ENCODE measurements at regions not wholly inside any gene's neighbourhood (a gene's known extent, or its start where the extent isn't known, plus 50 kb on each side); places are given as distances from the start of the nearest gene placed in this dataset.

GRCh38 chr2:10501451-10501961 lies 53.4 kb upstream of the ODC1 start:
- WGBS (ENCODE audit: insufficient coverage) = 79% methylated on average over 8 of the region's 9 CpGs
- no peak overlapping the region for H3K4me3 ChIP-seq (ENCODE audit: control insufficient read depth in 1 of 7, extremely low read depth in 1 of 7, insufficient read depth in 4 of 7, low read depth in 2 of 7, low read length in 6 of 7)
- no peaks in the 10 kb centered on the region for H3K4me1 ChIP-seq (ENCODE audit: control extremely low read depth in 1 of 4, control insufficient read depth in 4 of 4, insufficient read depth in 4 of 4, low read length in 3 of 4)
- ChIA-PET CTCF (no interaction called here), POLR2A (no interaction called here)
- peaks cover 0 to 21% (median 7%) of the 10 kb centered on the region in 5 experiments for H3K27me3 ChIP-seq (replicated peaks in 2 of 5; ENCODE audit: control insufficient read depth in 4 of 5, insufficient read depth in 5 of 5, low read length in 4 of 5)
- H3K27ac ChIP-seq (ENCODE audit: insufficient read depth in 1 of 2, low read depth in 1 of 2, low read length in 2 of 2, poor library complexity in 1 of 2, severe bottlenecking in 2 of 2) = no peak overlapping the region
- no peak for DNase-seq
- no peaks in the 10 kb centered on the region for H3K36me3 ChIP-seq (ENCODE audit: control insufficient read depth in 4 of 4, insufficient read depth in 4 of 4, low read length in 3 of 4)
- H3K9me3 ChIP-seq (ENCODE audit: control extremely low read depth in 1 of 5, control insufficient read depth in 4 of 5, insufficient read depth in 2 of 5, low read depth in 1 of 5, low read length in 4 of 5) = no peaks in the 10 kb centered on the region

DNA sequence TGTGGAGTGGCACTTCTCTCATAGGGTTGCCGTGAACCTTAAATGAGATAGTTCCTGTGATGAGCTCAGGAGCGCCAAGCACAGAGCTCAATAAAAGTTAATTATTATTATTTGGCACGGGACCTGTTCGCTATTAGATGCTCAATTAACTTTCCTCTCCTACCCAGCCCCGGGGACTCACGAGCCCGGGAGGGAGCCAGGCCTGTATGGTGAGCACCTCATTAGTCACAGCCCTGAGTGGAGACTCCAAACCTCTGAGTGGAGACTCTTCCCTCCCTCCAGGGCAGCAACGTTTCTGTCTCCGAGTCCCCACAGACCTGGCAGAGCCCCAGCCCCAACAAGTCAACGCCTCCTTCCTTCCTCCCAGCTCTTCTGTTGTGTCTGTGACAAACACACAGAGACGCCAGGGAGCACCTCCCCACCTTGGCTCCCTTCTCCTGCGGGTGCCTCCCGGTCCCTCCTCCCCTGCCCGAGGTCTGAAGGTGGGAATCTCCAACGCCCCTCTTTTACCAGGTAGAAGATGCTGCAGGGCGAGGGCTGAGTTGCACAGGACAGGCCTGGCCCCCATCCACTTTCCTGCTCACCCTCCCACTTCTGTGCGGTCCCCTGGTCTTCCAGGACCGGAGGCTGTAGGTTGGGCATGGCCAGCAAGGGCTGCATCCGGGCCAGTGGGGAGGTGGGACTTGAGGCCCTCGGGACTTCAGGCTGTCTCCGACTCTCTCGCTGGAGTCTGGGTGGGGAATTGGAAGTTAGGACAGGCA lies 52.7 kb upstream of the ODC1 start:
- Histone ChIP-seq H3K4me1 (ENCODE audit: control extremely low read depth in 1 of 4, control insufficient read depth in 4 of 4, insufficient read depth in 4 of 4, low read length in 3 of 4) (no peaks in the 10 kb centered on the region), H3K36me3 (ENCODE audit: control insufficient read depth in 4 of 4, insufficient read depth in 4 of 4, low read length in 3 of 4) (no peaks in the 10 kb centered on the region), H3K27me3 (replicated peaks in 2 of 5; ENCODE audit: control insufficient read depth in 4 of 5, insufficient read depth in 5 of 5, low read length in 4 of 5) (peaks cover 0 to 24% (median 7%) of the 10 kb centered on the region in 5 experiments), H3K27ac (ENCODE audit: insufficient read depth in 1 of 2, low read depth in 1 of 2, low read length in 2 of 2, poor library complexity in 1 of 2, severe bottlenecking in 2 of 2) (no peak overlapping the region), H3K4me3 (ENCODE audit: control insufficient read depth in 1 of 7, extremely low read depth in 1 of 7, insufficient read depth in 4 of 7, low read depth in 2 of 7, low read length in 6 of 7) (no peak overlapping the region), H3K9me3 (ENCODE audit: control extremely low read depth in 1 of 5, control insufficient read depth in 4 of 5, insufficient read depth in 2 of 5, low read depth in 1 of 5, low read length in 4 of 5) (no peaks in the 10 kb centered on the region)
- peak in 1 of 3 donors; percentile 21 for DNase-seq
- POLR2A ChIA-PET = no interaction called here
- CTCF ChIA-PET = no interaction called here
- 72% methylated on average over 20 of the region's 22 CpGs for WGBS (ENCODE audit: insufficient coverage)

- no peak for DNase-seq
- WGBS (ENCODE audit: insufficient coverage) = 87% methylated on average over 14 of the region's 16 CpGs
- H3K36me3 ChIP-seq (ENCODE audit: control insufficient read depth in 4 of 4, insufficient read depth in 4 of 4, low read length in 3 of 4) = no peaks in the 10 kb centered on the region
- H3K27me3 ChIP-seq (replicated peaks in 2 of 5; ENCODE audit: control insufficient read depth in 4 of 5, insufficient read depth in 5 of 5, low read length in 4 of 5) = peaks cover 0 to 31% (median 7%) of the 10 kb centered on the region in 5 experiments
- H3K27ac ChIP-seq (ENCODE audit: insufficient read depth in 1 of 2, low read depth in 1 of 2, low read length in 2 of 2, poor library complexity in 1 of 2, severe bottlenecking in 2 of 2) = no peak overlapping the region
- ChIA-PET POLR2A (no interaction called here), CTCF (no interaction called here)
- H3K4me3 ChIP-seq (ENCODE audit: control insufficient read depth in 1 of 7, extremely low read depth in 1 of 7, insufficient read depth in 4 of 7, low read depth in 2 of 7, low read length in 6 of 7) = no peak overlapping the region
- H3K9me3 ChIP-seq (ENCODE audit: control extremely low read depth in 1 of 5, control insufficient read depth in 4 of 5, insufficient read depth in 2 of 5, low read depth in 1 of 5, low read length in 4 of 5) = no peaks in the 10 kb centered on the region
- no peaks in the 10 kb centered on the region for H3K4me1 ChIP-seq (ENCODE audit: control extremely low read depth in 1 of 4, control insufficient read depth in 4 of 4, insufficient read depth in 4 of 4, low read length in 3 of 4)
Measured at GRCh38 chr2:10499911-10500521, 51.9 kb upstream of the ODC1 start.

DNA sequence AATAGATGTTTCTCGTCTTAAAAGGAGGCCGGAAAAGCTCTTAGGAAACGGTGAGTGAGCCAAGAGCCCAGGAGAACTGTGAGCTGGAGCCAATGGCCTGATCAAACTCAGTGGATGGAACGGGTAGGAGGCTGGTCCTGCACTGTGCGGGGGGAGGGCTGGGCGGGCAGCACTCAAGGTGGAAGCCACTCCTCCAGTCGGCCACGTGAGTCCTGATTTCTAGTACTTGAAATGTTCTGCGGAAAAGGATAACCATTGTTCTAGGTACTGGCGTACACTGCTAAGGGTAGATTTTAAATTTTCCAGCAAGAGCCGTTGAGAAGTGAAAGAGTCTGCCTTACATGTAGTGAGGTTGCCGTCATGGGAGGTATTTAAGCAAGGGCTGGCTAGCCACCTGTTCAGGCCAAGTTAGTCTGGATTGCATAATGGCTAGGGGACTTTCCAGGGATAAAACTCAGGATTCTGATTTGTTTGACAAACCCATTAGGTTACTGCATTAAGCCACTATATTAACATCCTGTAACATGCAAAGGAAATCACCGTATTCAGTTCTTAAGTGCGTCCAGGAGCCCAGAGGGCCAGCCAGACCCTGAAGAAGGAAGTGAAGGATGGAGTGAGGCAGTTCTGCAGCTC lies 51.3 kb upstream of the ODC1 start:
- 84% methylated on average over 12 of the region's 14 CpGs for WGBS (ENCODE audit: insufficient coverage)
- H3K27me3 ChIP-seq (replicated peaks in 2 of 5; ENCODE audit: control insufficient read depth in 4 of 5, insufficient read depth in 5 of 5, low read length in 4 of 5) = peaks cover 0 to 36% (median 7%) of the 10 kb centered on the region in 5 experiments
- no peaks in the 10 kb centered on the region for H3K9me3 ChIP-seq (ENCODE audit: control extremely low read depth in 1 of 5, control insufficient read depth in 4 of 5, insufficient read depth in 2 of 5, low read depth in 1 of 5, low read length in 4 of 5)
- no peak for DNase-seq
- POLR2A ChIA-PET = no interaction called here
- H3K4me3 ChIP-seq (ENCODE audit: control insufficient read depth in 1 of 7, extremely low read depth in 1 of 7, insufficient read depth in 4 of 7, low read depth in 2 of 7, low read length in 6 of 7) = no peak overlapping the region
- CTCF ChIA-PET = no interaction called here
- no peak overlapping the region for H3K27ac ChIP-seq (ENCODE audit: insufficient read depth in 1 of 2, low read depth in 1 of 2, low read length in 2 of 2, poor library complexity in 1 of 2, severe bottlenecking in 2 of 2)
- no peaks in the 10 kb centered on the region for H3K4me1 ChIP-seq (ENCODE audit: control extremely low read depth in 1 of 4, control insufficient read depth in 4 of 4, insufficient read depth in 4 of 4, low read length in 3 of 4)
- no peaks in the 10 kb centered on the region for H3K36me3 ChIP-seq (ENCODE audit: control insufficient read depth in 4 of 4, insufficient read depth in 4 of 4, low read length in 3 of 4)

GRCh38 chr2:10498525-10499274 lies 50.6 kb upstream of the ODC1 start:
- Histone ChIP-seq H3K27me3 (replicated peaks in 2 of 5; ENCODE audit: control insufficient read depth in 4 of 5, insufficient read depth in 5 of 5, low read length in 4 of 5) (peaks cover 0 to 41% (median 7%) of the 10 kb centered on the region in 5 experiments), H3K36me3 (ENCODE audit: control insufficient read depth in 4 of 4, insufficient read depth in 4 of 4, low read length in 3 of 4) (no peaks in the 10 kb centered on the region), H3K4me1 (ENCODE audit: control extremely low read depth in 1 of 4, control insufficient read depth in 4 of 4, insufficient read depth in 4 of 4, low read length in 3 of 4) (no peaks in the 10 kb centered on the region), H3K9me3 (ENCODE audit: control extremely low read depth in 1 of 5, control insufficient read depth in 4 of 5, insufficient read depth in 2 of 5, low read depth in 1 of 5, low read length in 4 of 5) (no peaks in the 10 kb centered on the region), H3K27ac (ENCODE audit: insufficient read depth in 1 of 2, low read depth in 1 of 2, low read length in 2 of 2, poor library complexity in 1 of 2, severe bottlenecking in 2 of 2) (no peak overlapping the region), H3K4me3 (ENCODE audit: control insufficient read depth in 1 of 7, extremely low read depth in 1 of 7, insufficient read depth in 4 of 7, low read depth in 2 of 7, low read length in 6 of 7) (no peak overlapping the region)
- CTCF ChIA-PET = no interaction called here
- POLR2A ChIA-PET = interaction anchor here (0.5 kb wide), 1 partner anchor 42 kb away, joined by 3 read pairs; no protein-coding TSS in a partner anchor
- WGBS (ENCODE audit: insufficient coverage) = 99% methylated on average over 10 of the region's 11 CpGs
- DNase-seq = no peak

Measured in common myeloid progenitor, CD34-positive (primary cell).